ENCODE measurements at regions not wholly inside any gene's neighbourhood (a gene's known extent, or its start where the extent isn't known, plus 50 kb on each side); places are given as distances from the start of the nearest gene placed in this dataset.

DNA sequence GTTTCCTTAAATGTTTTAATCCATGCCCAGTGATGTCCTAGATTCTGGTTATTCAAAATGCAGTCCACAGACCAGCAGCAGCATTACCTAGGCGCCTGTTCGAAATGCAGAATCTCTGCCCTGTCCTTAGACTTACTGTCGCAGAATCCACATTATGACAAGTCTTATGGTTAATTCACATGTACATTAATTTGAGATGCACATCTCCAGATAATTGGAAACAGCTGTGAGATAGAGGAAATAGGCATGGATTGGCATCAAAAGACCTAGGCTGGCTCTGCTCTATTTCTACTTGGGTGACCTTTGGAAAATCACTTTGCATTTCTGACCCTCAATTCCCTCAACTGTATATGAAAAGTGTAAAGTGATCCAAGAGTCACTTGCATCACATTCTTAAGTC lies 700.7 kb downstream of the DIAPH3 start:
- intact Hi-C loops (cut with DNase I) = no loop called here
- H3K4me1 ChIP-seq (replicated peaks) = no peaks in the 10 kb centered on the region
- H3K9me3 ChIP-seq = no peaks in the 10 kb centered on the region
- TF ChIP-seq POLR2AphosphoS5 (IDR thresholded peaks at IDR 0.05) (no peak), POLR2A (IDR thresholded peaks at IDR 0.05) (no peak)
- TF ChIP-seq, protein P1, sequence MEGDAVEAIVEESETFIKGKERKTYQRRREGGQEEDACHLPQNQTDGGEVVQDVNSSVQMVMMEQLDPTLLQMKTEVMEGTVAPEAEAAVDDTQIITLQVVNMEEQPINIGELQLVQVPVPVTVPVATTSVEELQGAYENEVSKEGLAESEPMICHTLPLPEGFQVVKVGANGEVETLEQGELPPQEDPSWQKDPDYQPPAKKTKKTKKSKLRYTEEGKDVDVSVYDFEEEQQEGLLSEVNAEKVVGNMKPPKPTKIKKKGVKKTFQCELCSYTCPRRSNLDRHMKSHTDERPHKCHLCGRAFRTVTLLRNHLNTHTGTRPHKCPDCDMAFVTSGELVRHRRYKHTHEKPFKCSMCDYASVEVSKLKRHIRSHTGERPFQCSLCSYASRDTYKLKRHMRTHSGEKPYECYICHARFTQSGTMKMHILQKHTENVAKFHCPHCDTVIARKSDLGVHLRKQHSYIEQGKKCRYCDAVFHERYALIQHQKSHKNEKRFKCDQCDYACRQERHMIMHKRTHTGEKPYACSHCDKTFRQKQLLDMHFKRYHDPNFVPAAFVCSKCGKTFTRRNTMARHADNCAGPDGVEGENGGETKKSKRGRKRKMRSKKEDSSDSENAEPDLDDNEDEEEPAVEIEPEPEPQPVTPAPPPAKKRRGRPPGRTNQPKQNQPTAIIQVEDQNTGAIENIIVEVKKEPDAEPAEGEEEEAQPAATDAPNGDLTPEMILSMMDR (IDR thresholded peaks at IDR 0.05) = no peak
- H3K36me3 ChIP-seq = no peaks in the 10 kb centered on the region
- H3K27me3 ChIP-seq (replicated peaks; ENCODE audit: insufficient read depth) = no peaks in the 10 kb centered on the region
- no peak for DNase-seq (ENCODE audit: low spot score)
- WGBS = 97% methylated on average over 3 of the region's 3 CpGs
- no peak overlapping the region for H3K27ac ChIP-seq
- no peak overlapping the region for H3K4me3 ChIP-seq

DNA sequence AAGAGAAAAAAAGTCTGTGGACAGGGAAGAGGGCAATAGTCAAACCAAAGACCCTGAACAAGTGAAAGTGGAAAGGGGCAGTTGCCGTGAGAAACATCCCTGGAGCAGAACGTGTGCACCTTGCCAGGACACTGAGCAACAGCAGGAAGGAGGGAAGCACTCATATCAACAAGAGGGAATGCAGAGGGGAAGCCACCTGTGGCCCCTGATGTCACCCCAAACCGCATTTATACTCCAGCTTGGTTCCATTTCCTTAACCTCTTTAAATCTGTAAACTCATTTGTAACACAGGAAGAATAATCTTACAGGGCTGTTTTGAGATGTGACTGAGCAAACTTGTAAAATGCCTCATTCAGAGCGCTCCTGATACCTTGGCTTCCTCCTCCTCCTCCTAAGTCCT lies 698.8 kb downstream of the DIAPH3 start:
- no peak for DNase-seq (ENCODE audit: low spot score)
- Histone ChIP-seq H3K9me3 (no peaks in the 10 kb centered on the region), H3K27me3 (replicated peaks; ENCODE audit: insufficient read depth) (no peaks in the 10 kb centered on the region), H3K4me3 (no peak overlapping the region), H3K27ac (no peak overlapping the region), H3K4me1 (replicated peaks) (no peaks in the 10 kb centered on the region), H3K36me3 (no peaks in the 10 kb centered on the region)
- TF ChIP-seq, protein P1 (IDR thresholded peaks at IDR 0.05) = no peak
- no peak for TF ChIP-seq POLR2AphosphoS5 (IDR thresholded peaks at IDR 0.05)
- TF ChIP-seq POLR2A (IDR thresholded peaks at IDR 0.05) = no peak
- 51% methylated on average over 4 of the region's 4 CpGs for WGBS
- intact Hi-C loops (cut with DNase I) = no loop called here

- DNase-seq (ENCODE audit: low spot score) = no peak
- H3K27me3 ChIP-seq (replicated peaks; ENCODE audit: insufficient read depth) = no peaks in the 10 kb centered on the region
- H3K27ac ChIP-seq = no peak overlapping the region
- no peaks in the 10 kb centered on the region for H3K9me3 ChIP-seq
- H3K4me3 ChIP-seq = no peak overlapping the region
- intact Hi-C loops (cut with DNase I) = no loop called here
- WGBS = 92% methylated on average over 2 of the region's 2 CpGs
- TF ChIP-seq, protein P1 (IDR thresholded peaks at IDR 0.05) = no peak
- TF ChIP-seq POLR2AphosphoS5 (IDR thresholded peaks at IDR 0.05) (no peak), POLR2A (IDR thresholded peaks at IDR 0.05) (no peak)
- H3K36me3 ChIP-seq = no peaks in the 10 kb centered on the region
- no peaks in the 10 kb centered on the region for H3K4me1 ChIP-seq (replicated peaks)
Measured at GRCh38 chr13:59468396-59468795, 695.3 kb downstream of the DIAPH3 start.

- WGBS = 66% methylated on average over 1 of the region's 1 CpG
- Histone ChIP-seq H3K27me3 (replicated peaks; ENCODE audit: insufficient read depth) (no peaks in the 10 kb centered on the region), H3K4me3 (no peak overlapping the region), H3K4me1 (replicated peaks) (no peaks in the 10 kb centered on the region), H3K9me3 (no peaks in the 10 kb centered on the region), H3K36me3 (no peaks in the 10 kb centered on the region), H3K27ac (no peak overlapping the region)
- no peak for DNase-seq (ENCODE audit: low spot score)
- TF ChIP-seq, protein P1 (IDR thresholded peaks at IDR 0.05) = no peak
- TF ChIP-seq POLR2A (IDR thresholded peaks at IDR 0.05) (no peak), POLR2AphosphoS5 (IDR thresholded peaks at IDR 0.05) (no peak)
- intact Hi-C loops (cut with DNase I) = no loop called here
Measured at GRCh38 chr13:59471106-59471505, 692.6 kb downstream of the DIAPH3 start.

DNA sequence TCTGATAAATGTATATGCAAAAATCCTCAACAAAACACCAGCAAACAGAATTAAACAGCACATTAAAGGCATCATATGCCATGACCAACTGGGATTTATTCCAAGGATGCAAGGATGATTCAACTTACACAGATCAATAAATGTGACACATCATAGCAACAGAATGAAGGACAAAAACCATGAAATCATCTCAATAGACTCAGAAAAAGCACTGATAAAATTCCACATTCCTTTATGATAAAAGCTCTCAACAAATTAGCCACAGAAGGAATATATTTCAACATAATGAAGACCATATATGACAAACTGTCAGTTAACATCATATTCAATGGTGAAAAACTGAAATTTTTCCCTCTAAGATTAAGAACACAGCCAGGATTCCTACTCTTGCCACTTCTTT lies 691.6 kb downstream of the DIAPH3 start:
- intact Hi-C loops (cut with DNase I) = no loop called here
- no peaks in the 10 kb centered on the region for H3K4me1 ChIP-seq (replicated peaks)
- no peak for DNase-seq (ENCODE audit: low spot score)
- H3K4me3 ChIP-seq = no peak overlapping the region
- H3K36me3 ChIP-seq = no peaks in the 10 kb centered on the region
- H3K27ac ChIP-seq = no peak overlapping the region
- TF ChIP-seq, protein P1 (IDR thresholded peaks at IDR 0.05) = no peak
- TF ChIP-seq POLR2AphosphoS5 (IDR thresholded peaks at IDR 0.05) (no peak), POLR2A (IDR thresholded peaks at IDR 0.05) (no peak)
- H3K27me3 ChIP-seq (replicated peaks; ENCODE audit: insufficient read depth) = no peaks in the 10 kb centered on the region
- H3K9me3 ChIP-seq = no peaks in the 10 kb centered on the region

Data from prostate gland (tissue), 2 donors.